H9 (cell line): ENCODE measurements at regions not wholly inside any gene's neighbourhood (a gene's known extent, or its start where the extent isn't known, plus 50 kb on each side); places are given as distances from the start of the nearest gene placed in this dataset.

ENCODE experiments used
- DNase-seq: peaks from one replicate; pipeline ENCODE4 v3.0.0-alpha.2; 2017
- H2AFZ ChIP-seq: one replicate; pipeline ENCODE4 v1.6.1; 2013; ENCODE audit warnings: mild to moderate bottlenecking, low read length, control low read depth, moderate library complexity
- H2AK5ac ChIP-seq: 2 replicates; pipeline ENCODE4 v1.6.1; 2013; ENCODE audit warnings: low read length, control low read depth, mixed read lengths; ENCODE audit not compliant: insufficient read length
- H2BK120ac ChIP-seq: one replicate; pipeline ENCODE4 v1.6.1; 2013; ENCODE audit warnings: low read depth, mild to moderate bottlenecking, low read length, control low read depth, inconsistent platforms; ENCODE audit not compliant: poor library complexity, severe bottlenecking
- H2BK12ac ChIP-seq: 2 replicates; pipeline ENCODE4 v1.6.1; 2013; ENCODE audit warnings: low read length, control low read depth, mixed read lengths, low read depth; ENCODE audit not compliant: insufficient read length
- H2BK15ac ChIP-seq: 2 replicates; pipeline ENCODE4 v1.6.1; 2013; ENCODE audit warnings: low read depth, low read length, control low read depth
- H2BK20ac ChIP-seq: one replicate; pipeline ENCODE4 v1.6.1; 2013; ENCODE audit warnings: low read depth, mild to moderate bottlenecking, low read length, control low read depth, inconsistent platforms; ENCODE audit not compliant: poor library complexity, severe bottlenecking
- H2BK5ac ChIP-seq: 2 replicates; pipeline ENCODE4 v1.6.1; 2013; ENCODE audit warnings: low read length, control low read depth, mixed read lengths; ENCODE audit not compliant: insufficient read length
- H3K14ac ChIP-seq: 2 replicates; pipeline ENCODE4 v1.6.1; 2013; ENCODE audit warnings: low read length, control low read depth; ENCODE audit not compliant: insufficient read depth
- H3K18ac ChIP-seq: 2 replicates; pipeline ENCODE4 v1.6.1; 2013; ENCODE audit warnings: low read depth, mild to moderate bottlenecking, mixed read lengths, low read length, control low read depth; ENCODE audit not compliant: insufficient read length
- H3K23ac ChIP-seq: 2 replicates; pipeline ENCODE4 v1.6.1; 2013; ENCODE audit warnings: low read length, control low read depth, mixed read lengths, low read depth; ENCODE audit not compliant: insufficient read length
- H3K23me2 ChIP-seq: 2 replicates; pipeline ENCODE4 v1.6.1; 2013; ENCODE audit warnings: low read depth, mild to moderate bottlenecking, mixed read lengths, low read length, control low read depth; ENCODE audit not compliant: insufficient read length, poor library complexity, severe bottlenecking
- H3K27ac ChIP-seq: 2 replicates; pipeline ENCODE4 v1.5.1; 2013; ENCODE audit warnings: low read length, control low read depth, mixed read lengths, low read depth; ENCODE audit not compliant: insufficient read length
- H3K27me3 ChIP-seq: 2 replicates; pipeline ENCODE4 v1.6.1; 2013; ENCODE audit warnings: low read length, control low read depth, inconsistent platforms; ENCODE audit not compliant: insufficient read depth
- H3K4ac ChIP-seq: 2 replicates; pipeline ENCODE4 v1.6.1; 2013; ENCODE audit warnings: low read depth, mild to moderate bottlenecking, control low read depth, inconsistent platforms, low read length, moderate library complexity
- H3K4me1 ChIP-seq: 2 replicates; pipeline ENCODE4 v1.6.1; 2013; ENCODE audit warnings: low read length, control low read depth, inconsistent platforms; ENCODE audit not compliant: insufficient read depth
- H3K4me2 ChIP-seq: 2 replicates; pipeline ENCODE4 v1.6.1; 2013; ENCODE audit warnings: low read length, control low read depth, mixed read lengths; ENCODE audit not compliant: insufficient read length, insufficient read depth
- H3K56ac ChIP-seq: 2 replicates; pipeline ENCODE4 v1.6.1; 2013; ENCODE audit warnings: low read depth, mild to moderate bottlenecking, mixed read lengths, low read length, control low read depth; ENCODE audit not compliant: insufficient read length
- H3K79me1 ChIP-seq: 2 replicates; pipeline ENCODE4 v1.6.1; 2013; ENCODE audit warnings: low read depth, mild to moderate bottlenecking, moderate library complexity, low read length, control low read depth, inconsistent platforms; ENCODE audit not compliant: insufficient read depth, poor library complexity, severe bottlenecking
- H3K79me2 ChIP-seq: 2 replicates; pipeline ENCODE4 v1.6.1; 2013; ENCODE audit warnings: low read length, control low read depth, inconsistent platforms; ENCODE audit not compliant: insufficient read depth
- H3K9ac ChIP-seq: 2 replicates; pipeline ENCODE4 v1.6.1; 2013; ENCODE audit warnings: low read length, control low read depth, mixed read lengths; ENCODE audit not compliant: insufficient read length; ENCODE audit errors: extremely low read depth
- H3K9me3 ChIP-seq: one replicate; pipeline ENCODE4 v1.6.1; 2013; ENCODE audit warnings: low read depth, low read length, inconsistent platforms; ENCODE audit not compliant: control insufficient read depth
- H3T11ph ChIP-seq: one replicate; pipeline ENCODE4 v1.6.1; 2013; ENCODE audit warnings: mild to moderate bottlenecking, low read length, control low read depth, inconsistent platforms
- H4K20me1 ChIP-seq: one replicate; pipeline ENCODE4 v1.6.1; 2013; ENCODE audit not compliant: control insufficient read depth, insufficient read length, insufficient read depth
- H4K5ac ChIP-seq: 2 replicates; pipeline ENCODE4 v1.6.1; 2013; ENCODE audit warnings: low read depth, mild to moderate bottlenecking, mixed read lengths, low read length, control low read depth; ENCODE audit not compliant: insufficient read length
- H4K8ac ChIP-seq: replicated peaks from 2 replicates; pipeline ENCODE4 v1.6.1; 2013; ENCODE audit warnings: low read length, control low read depth, mixed read lengths, low read depth; ENCODE audit not compliant: insufficient read length
- H4K91ac ChIP-seq: 2 replicates; pipeline ENCODE4 v1.6.1; 2013; ENCODE audit warnings: low read depth, mild to moderate bottlenecking, moderate library complexity, mixed read lengths, low read length, control low read depth; ENCODE audit not compliant: insufficient read length
- H3K27ac Mint-ChIP-seq, 3 experiments: 2 replicates in 2 of 3; 3 replicates in 1 of 3; pipeline ENCODE4 v1.8.0; 2020 to 2021; ENCODE audit warnings: mixed read lengths in 3 of 3, mild to moderate bottlenecking in 1 of 3, moderate library complexity in 1 of 3
- H3K27me3 Mint-ChIP-seq: 2 replicates; pipeline ENCODE4 v1.8.0; 2021; ENCODE audit warnings: low read depth, mild to moderate bottlenecking, moderate library complexity, mixed read lengths
- H3K36me3 Mint-ChIP-seq, 3 experiments: 2 replicates in 2 of 3; 3 replicates in 1 of 3; pipeline ENCODE4 v1.8.0; 2020 to 2021; ENCODE audit warnings: low read depth in 3 of 3, mixed read lengths in 3 of 3; ENCODE audit not compliant: insufficient read depth in 1 of 3
- H3K4me1 Mint-ChIP-seq, 2 experiments: 2 replicates each; pipeline ENCODE4 v1.8.0; 2020; ENCODE audit warnings: mixed read lengths in 2 of 2
- H3K4me3 Mint-ChIP-seq, 2 experiments: 2 replicates in 1 of 2; 3 replicates in 1 of 2; pipeline ENCODE4 v1.8.0; 2020 to 2021; ENCODE audit warnings: mild to moderate bottlenecking in 2 of 2, mixed read lengths in 2 of 2, moderate library complexity in 1 of 2
- H3K9me3 Mint-ChIP-seq, 2 experiments: 2 replicates in 1 of 2; 3 replicates in 1 of 2; pipeline ENCODE4 v1.8.0; 2020; ENCODE audit warnings: mild to moderate bottlenecking in 2 of 2, mixed read lengths in 2 of 2, moderate library complexity in 1 of 2
- CTCF ChIP-seq: fragments of 200-600 bp; sonication (generic); conservative IDR thresholded peaks from 3 replicates; pipeline ENCODE4 v1.8.0; 2021; ENCODE audit warnings: antibody characterized with exemption, mild to moderate bottlenecking
- WGBS: extraction: QIAGEN DNeasy Blood & Tissue Kit; methylation state at CpG from one replicate; pipeline ENCODE4 v1.1.7; 2013; ENCODE audit warnings: missing lambda C conversion rate, low lambda C conversion rate, mixed read lengths; ENCODE audit not compliant: insufficient read length; ENCODE audit errors: extremely low coverage; 5-methylcytosine and 5-hydroxymethylcytosine counted together

- Mint-ChIP-seq H3K27ac (no peak overlapping the region), H3K4me3 (no peak overlapping the region), H3K36me3 (peaks cover 0 to 3% (median 0%) of the 10 kb centered on the region in 3 experiments; a peak in 1 of 7 replicates), H3K4me1 (no peaks in the 10 kb centered on the region), H3K9me3 (peaks cover 0 to 4% of the 10 kb centered on the region in 2 experiments; a peak in 1 of 5 replicates), H3K27me3 (no peaks in the 10 kb centered on the region)
- no peak for TF ChIP-seq CTCF
- no peak overlapping the region for H2BK20ac ChIP-seq
- no peak overlapping the region for H2AK5ac ChIP-seq
- H3T11ph ChIP-seq: no peak overlapping the region
- H3K23ac ChIP-seq: no peak overlapping the region
- no peak overlapping the region for H3K4ac ChIP-seq
- H4K5ac ChIP-seq: no peak overlapping the region
- H3K27ac ChIP-seq: no peak overlapping the region
- no peak overlapping the region for H3K56ac ChIP-seq
- H3K23me2 ChIP-seq: no peaks in the 10 kb centered on the region
- H2BK120ac ChIP-seq: no peak overlapping the region
- no CpG with 5 or more reads among the region's 3 CpGs for WGBS
- no peaks in the 10 kb centered on the region for H3K27me3 ChIP-seq
- no peak overlapping the region for H2BK15ac ChIP-seq
- H3K4me2 ChIP-seq: no peak overlapping the region
- no peaks in the 10 kb centered on the region for H4K20me1 ChIP-seq
- H3K4me1 ChIP-seq: no peaks in the 10 kb centered on the region
- H3K14ac ChIP-seq: no peak overlapping the region
- no peak overlapping the region for H4K91ac ChIP-seq
- H3K18ac ChIP-seq: no peak overlapping the region
- no peak overlapping the region for H4K8ac ChIP-seq
- H3K9me3 ChIP-seq: no peaks in the 10 kb centered on the region
- no peaks in the 10 kb centered on the region for H3K79me1 ChIP-seq
- H3K79me2 ChIP-seq: no peaks in the 10 kb centered on the region
- DNase-seq: no peak
- H2BK5ac ChIP-seq: no peak overlapping the region
- no peak overlapping the region for H2AFZ ChIP-seq
- H3K9ac ChIP-seq: no peak overlapping the region
- no peak overlapping the region for H2BK12ac ChIP-seq
Measured at GRCh38 chr13:90246687-90247345, 1100.7 kb upstream of the MIR17HG start.
